Activated CD8-positive, alpha-beta memory T cell treated with anti-CD3 and anti-CD28 coated beads, Interleukin-2, amount 10 ng/mL, durations not matched to agents 7 days and 5 days (primary cell): ENCODE measurements at regions not wholly inside any gene's neighbourhood (a gene's known extent, or its start where the extent isn't known, plus 50 kb on each side); places are given as distances from the start of the nearest gene placed in this dataset.
"Not testable (repeated sequence)": the region's sequence is repeated elsewhere in the genome, so short reads cannot be mapped to it uniquely, and the experiment has no call there.

ENCODE experiments used
- ATAC-seq: fragments of 150-1000 bp; cut with Tn5 transposase; one replicate; pipeline ENCODE4 v1.10.0; 2021; ENCODE audit warnings: moderate library complexity
- CTCF ChIA-PET: fragments of 350-600 bp; sonication (Branson Sonifier 250); formaldehyde crosslinking; loops from one replicate; lab custom pipeline; 2021; ENCODE audit warnings: antibody characterized with exemption; lab: Charles Lee
- DNase-seq: peaks from one replicate; pipeline ENCODE4 v3.0.0-alpha.2; 2020
- H3K27ac Mint-ChIP-seq: one replicate; pipeline ENCODE4 v1.8.0; 2021; ENCODE audit warnings: mild to moderate bottlenecking, mixed read lengths
- H3K27me3 Mint-ChIP-seq: one replicate; pipeline ENCODE4 v1.8.0; 2021; ENCODE audit warnings: mixed read lengths
- H3K36me3 Mint-ChIP-seq: one replicate; pipeline ENCODE4 v1.8.0; 2021; ENCODE audit warnings: mild to moderate bottlenecking, mixed read lengths
- H3K4me1 Mint-ChIP-seq: one replicate; pipeline ENCODE4 v1.8.0; 2021; ENCODE audit warnings: mixed read lengths
- H3K4me3 Mint-ChIP-seq: one replicate; pipeline ENCODE4 v1.8.0; 2021; ENCODE audit warnings: mild to moderate bottlenecking, moderate library complexity, mixed read lengths
- H3K9me3 Mint-ChIP-seq: one replicate; pipeline ENCODE4 v1.8.0; 2022; ENCODE audit warnings: low read depth, mixed read lengths

DNA sequence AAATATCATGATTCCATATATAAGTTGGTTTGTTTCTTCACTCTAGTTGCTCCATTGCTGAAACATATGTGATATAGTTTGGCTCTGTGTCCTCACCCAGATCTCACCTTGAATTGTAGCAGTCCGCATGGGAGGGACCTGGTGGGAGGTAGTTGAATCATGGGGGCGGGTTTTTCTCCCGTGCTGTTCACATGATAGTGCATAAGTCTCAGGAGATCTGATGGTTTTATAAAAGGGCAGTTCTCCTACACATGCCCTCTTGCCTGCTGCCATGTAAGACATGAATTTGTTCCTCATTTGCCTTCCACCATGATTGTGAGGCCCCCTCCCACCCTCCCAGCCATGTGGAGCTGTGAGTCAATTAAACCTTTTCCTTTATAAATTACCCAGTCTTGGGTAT, 915.5 kb downstream of the KCNJ2 start:
- Mint-ChIP-seq H3K9me3 (peaks cover 6% of the 10 kb centered on the region), H3K27me3 (no peaks in the 10 kb centered on the region), H3K27ac (no peak overlapping the region), H3K36me3 (no peaks in the 10 kb centered on the region), H3K4me1 (no peaks in the 10 kb centered on the region), H3K4me3 (no peak overlapping the region)
- CTCF ChIA-PET: no interaction called here
- ATAC-seq (no peak), DNase-seq (no peak)

DNA sequence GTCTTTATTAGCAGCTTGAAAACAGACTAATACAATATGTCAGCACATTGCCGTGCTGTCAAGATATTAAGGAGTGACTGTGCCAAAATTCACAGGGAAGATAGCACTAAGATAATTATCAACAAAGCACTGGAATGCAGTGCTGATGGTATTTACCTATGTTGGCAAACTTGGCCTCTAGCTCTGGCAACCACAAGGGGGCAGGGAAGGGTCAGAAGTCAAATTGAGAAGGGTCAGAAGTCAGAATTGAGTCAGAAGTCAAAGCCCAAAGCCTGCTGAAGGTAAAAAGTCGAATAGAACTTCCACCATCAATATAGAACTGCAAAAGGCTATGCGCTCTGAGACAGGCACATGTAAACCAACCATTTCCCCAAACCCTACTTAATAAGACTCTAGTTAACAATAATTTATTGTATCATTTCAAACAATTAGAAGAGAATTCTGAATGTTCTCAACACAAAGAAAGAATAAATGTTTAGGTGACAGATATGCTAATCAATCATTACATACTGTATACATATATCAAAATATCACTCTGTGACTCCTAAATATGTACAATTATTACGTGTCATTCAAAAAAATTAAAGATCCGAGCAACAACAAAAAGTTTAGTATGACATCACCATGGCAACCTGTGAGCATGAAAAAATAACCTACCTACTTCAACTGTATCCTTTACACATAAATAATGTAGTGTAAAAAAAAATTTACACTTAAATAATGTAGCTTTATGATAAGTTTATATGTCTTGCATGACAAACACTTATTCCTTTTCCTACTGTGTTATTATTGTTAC, 916.1 kb downstream of the KCNJ2 start:
- Mint-ChIP-seq H3K36me3 (no peaks in the 10 kb centered on the region), H3K27me3 (no peaks in the 10 kb centered on the region), H3K4me1 (no peaks in the 10 kb centered on the region), H3K9me3 (peaks cover 3% of the 10 kb centered on the region), H3K27ac (no peak overlapping the region), H3K4me3 (no peak overlapping the region)
- ATAC-seq (no peak), DNase-seq (no peak)
- CTCF ChIA-PET: no interaction called here

DNA sequence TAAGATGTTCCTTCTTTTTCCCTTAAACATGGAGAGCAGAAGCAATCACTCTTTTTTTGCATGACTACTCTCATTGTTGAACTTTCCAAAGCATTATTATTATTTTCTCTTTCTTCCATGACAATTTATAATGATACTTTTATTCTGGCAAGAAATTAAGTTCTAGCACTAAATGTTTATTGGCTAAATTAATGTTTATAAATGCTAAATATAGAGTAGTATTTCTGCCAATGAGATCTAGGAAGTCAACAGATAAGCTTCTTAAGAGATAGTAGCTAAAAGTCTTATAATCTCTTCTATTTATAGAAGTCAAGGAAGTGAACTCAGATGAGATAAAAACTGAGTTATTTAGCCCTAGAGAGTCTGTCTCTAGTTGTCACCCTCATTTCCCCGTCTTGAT, 920.1 kb downstream of the KCNJ2 start:
- Mint-ChIP-seq H3K27me3 (no peaks in the 10 kb centered on the region), H3K9me3 (peaks cover 2% of the 10 kb centered on the region), H3K27ac (no peak overlapping the region), H3K4me1 (no peaks in the 10 kb centered on the region), H3K36me3 (no peaks in the 10 kb centered on the region), H3K4me3 (no peak overlapping the region)
- CTCF ChIA-PET: no interaction called here
- ATAC-seq: no peak
- DNase-seq: no peak

DNA sequence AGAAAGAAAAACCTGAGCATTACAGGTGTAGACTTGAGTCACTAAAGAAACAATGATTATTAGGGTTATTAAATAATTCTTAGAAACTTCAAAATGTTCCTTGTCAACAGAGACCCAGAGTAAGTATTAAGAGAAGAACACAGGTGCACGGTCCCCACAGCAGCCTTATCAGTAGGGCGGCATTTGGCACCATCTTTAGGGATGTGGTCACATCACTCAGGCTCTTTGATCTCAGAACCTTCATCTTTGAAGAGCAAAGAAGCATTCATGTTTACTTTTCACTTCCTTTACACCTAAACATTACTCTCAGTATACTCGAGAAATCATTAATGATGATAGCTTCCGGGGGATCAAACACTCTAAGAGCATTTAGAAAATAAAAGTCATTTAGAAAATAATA, 928.7 kb downstream of the KCNJ2 start:
- no peaks in the 10 kb centered on the region for H3K4me1 Mint-ChIP-seq

DNA sequence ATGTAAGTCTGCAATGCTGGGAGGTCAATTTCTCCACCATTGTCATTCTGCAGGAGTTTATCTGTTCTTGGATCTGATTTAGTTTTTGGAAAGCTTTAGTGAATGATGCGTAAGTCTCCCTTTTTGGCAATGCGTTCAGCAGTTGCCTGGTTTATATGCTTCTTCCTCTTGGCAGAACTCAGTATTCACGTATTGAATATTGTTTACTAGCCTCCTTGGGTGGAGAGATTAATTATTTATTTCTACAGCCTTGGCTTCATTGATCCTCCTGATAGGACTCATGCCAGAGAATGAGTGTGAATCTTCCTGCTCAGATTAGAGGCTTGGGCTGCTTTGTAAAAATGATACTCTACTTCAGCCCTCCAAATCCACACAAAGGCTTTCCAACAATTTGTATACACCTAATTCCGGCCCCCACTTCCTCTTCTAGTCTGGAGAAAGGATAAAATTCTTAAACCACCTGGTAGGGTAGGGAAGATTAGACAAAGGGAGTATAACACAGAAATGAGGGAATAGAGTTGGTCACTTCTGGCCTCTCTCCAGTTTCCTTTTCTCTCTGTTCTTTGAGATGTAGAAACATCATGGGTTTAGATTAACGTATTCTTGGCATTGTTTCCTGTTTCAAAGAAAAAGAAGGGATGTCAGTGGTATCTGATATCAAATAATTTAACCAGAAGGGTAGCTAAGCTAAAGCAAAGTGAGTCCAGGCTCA, 929.8 kb downstream of the KCNJ2 start:
- Mint-ChIP-seq H3K36me3 (no peaks in the 10 kb centered on the region), H3K4me1 (no peaks in the 10 kb centered on the region), H3K27me3 (no peaks in the 10 kb centered on the region), H3K9me3 (peaks cover 5% of the 10 kb centered on the region), H3K4me3 (no peak overlapping the region), H3K27ac (no peak overlapping the region)
- no peak for DNase-seq
- CTCF ChIA-PET: no interaction called here
- no peak for ATAC-seq

More for the DNA sequence above, 928.7 kb downstream of the KCNJ2 start:
- Mint-ChIP-seq H3K27me3 (no peaks in the 10 kb centered on the region), H3K27ac (no peak overlapping the region), H3K36me3 (no peaks in the 10 kb centered on the region), H3K4me3 (no peak overlapping the region), H3K9me3 (peaks cover 5% of the 10 kb centered on the region)
- CTCF ChIA-PET: no interaction called here
- no peak for ATAC-seq
- DNase-seq: no peak

DNA sequence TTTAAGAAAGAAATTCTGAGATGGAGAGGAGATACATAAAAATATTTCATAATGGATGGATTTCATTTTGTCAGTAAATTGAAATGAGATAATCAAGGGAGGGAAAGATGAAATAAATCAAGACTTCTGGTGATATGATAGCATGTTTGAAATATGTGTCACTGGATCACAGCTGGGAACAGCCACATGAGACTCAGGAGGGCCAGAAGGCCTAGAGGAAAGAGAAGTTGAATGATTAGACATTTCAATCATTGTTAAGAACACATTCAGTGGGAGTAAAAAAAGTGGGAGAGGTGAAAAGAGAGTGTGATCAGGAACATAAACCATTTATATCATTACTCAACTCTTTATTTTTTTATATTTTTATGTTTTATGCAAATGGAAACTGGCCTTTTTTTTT, 933.4 kb downstream of the KCNJ2 start:
- H3K4me1 Mint-ChIP-seq: no peaks in the 10 kb centered on the region

DNA sequence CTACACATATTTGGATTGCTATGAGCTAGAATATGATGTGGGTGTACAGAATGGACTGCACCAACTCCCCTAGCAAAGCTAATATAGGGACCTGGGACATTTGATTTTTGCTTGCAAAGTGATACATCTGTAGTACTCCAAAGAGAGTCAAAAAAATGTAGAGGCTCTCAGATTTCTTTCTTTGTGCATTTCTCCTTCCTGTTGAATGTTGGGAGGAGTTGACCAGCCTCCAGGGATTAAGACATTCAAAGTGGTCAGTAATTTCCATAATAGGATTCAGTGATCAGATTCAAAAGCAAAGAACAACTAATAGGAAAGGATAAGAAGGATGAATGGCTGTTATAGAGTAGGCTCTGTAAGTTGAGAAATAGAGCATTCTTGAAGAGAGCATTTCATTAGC, 934.9 kb downstream of the KCNJ2 start:
- Mint-ChIP-seq H3K4me1 (no peaks in the 10 kb centered on the region), H3K36me3 (no peaks in the 10 kb centered on the region), H3K27ac (no peak overlapping the region), H3K27me3 (no peaks in the 10 kb centered on the region), H3K9me3 (peaks cover 5% of the 10 kb centered on the region), H3K4me3 (no peak overlapping the region)
- CTCF ChIA-PET: no interaction called here
- DNase-seq (no peak), ATAC-seq (no peak)

More for the DNA sequence above, 933.4 kb downstream of the KCNJ2 start:
- ATAC-seq (no peak), DNase-seq (no peak)
- H3K9me3 Mint-ChIP-seq: peaks cover 3% of the 10 kb centered on the region
- no peak overlapping the region for H3K27ac Mint-ChIP-seq
- H3K4me3 Mint-ChIP-seq: no peak overlapping the region
- H3K27me3 Mint-ChIP-seq: no peaks in the 10 kb centered on the region
- CTCF ChIA-PET: no interaction called here
- H3K36me3 Mint-ChIP-seq: no peaks in the 10 kb centered on the region

DNA sequence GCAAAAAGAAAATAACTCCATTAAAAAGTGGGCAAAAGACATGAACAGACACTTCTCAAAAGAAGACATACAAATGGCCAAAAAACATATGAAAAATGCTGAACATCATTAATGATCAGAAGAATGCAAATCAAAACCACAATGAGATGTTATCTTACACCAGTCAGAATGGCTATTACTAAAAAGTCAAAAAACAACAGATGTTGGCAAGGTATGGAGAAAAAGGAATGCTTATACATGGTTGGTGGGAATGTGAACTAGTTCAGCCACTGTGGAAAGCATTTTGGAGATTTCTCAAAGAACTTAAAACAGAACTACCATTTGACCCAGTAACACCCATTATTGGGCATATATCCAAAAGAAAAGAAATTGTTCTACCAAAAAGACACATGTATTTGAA, 936.7 kb downstream of the KCNJ2 start:
- H3K27me3 Mint-ChIP-seq, H3K36me3 Mint-ChIP-seq, H3K9me3 Mint-ChIP-seq, H3K4me3 Mint-ChIP-seq, ATAC-seq, DNase-seq, H3K27ac Mint-ChIP-seq, CTCF ChIA-PET, H3K4me1 Mint-ChIP-seq: not testable (repeated sequence)

DNA sequence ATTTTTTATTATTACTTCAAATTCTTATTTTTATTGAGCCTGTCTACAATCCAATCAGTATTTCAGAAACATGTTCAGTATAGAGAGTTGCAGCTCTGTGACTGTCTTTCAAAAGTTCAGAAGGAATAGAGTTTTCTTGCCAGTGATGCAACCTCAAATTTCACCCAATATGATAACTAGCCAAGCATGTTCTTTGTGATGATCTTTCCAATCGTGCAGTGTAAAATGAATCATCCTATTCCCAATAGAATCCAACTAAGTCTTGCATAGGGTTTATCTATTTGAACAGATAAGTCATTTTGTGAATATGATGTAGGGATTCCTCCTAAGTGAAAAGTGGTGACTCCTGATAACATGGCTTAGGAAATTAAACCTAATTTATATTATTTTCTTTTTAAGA, 937.8 kb downstream of the KCNJ2 start:
- H3K4me1 Mint-ChIP-seq: no peaks in the 10 kb centered on the region
- no peak for DNase-seq
- H3K9me3 Mint-ChIP-seq: peaks cover 6% of the 10 kb centered on the region
- no peak overlapping the region for H3K27ac Mint-ChIP-seq
- CTCF ChIA-PET: no interaction called here
- no peaks in the 10 kb centered on the region for H3K27me3 Mint-ChIP-seq
- no peaks in the 10 kb centered on the region for H3K36me3 Mint-ChIP-seq
- ATAC-seq: no peak
- H3K4me3 Mint-ChIP-seq: no peak overlapping the region

DNA sequence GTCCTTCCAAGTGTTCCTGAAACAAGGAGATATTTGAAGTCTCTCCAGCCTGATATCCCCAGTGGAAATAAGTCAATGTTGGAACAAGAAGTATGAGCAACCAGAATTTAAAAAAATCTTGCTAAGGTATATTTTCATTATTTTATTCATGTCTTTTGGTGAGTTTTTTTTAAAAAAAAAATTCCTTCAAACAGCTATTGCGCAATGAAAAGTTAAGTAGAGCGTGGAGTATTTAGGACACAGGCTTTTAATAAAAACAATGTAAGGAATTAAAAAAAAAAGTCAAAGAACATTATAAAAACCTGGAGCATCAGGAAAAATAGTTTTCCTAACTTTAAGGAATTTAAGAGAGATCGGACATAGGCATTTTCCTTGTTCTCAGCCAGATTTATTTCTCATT, 940.4 kb downstream of the KCNJ2 start:
- Mint-ChIP-seq H3K4me1 (no peaks in the 10 kb centered on the region), H3K36me3 (no peaks in the 10 kb centered on the region), H3K27me3 (no peaks in the 10 kb centered on the region), H3K27ac (no peak overlapping the region), H3K4me3 (no peak overlapping the region), H3K9me3 (peaks cover 6% of the 10 kb centered on the region)
- CTCF ChIA-PET: no interaction called here
- ATAC-seq: no peak
- DNase-seq: no peak

DNA sequence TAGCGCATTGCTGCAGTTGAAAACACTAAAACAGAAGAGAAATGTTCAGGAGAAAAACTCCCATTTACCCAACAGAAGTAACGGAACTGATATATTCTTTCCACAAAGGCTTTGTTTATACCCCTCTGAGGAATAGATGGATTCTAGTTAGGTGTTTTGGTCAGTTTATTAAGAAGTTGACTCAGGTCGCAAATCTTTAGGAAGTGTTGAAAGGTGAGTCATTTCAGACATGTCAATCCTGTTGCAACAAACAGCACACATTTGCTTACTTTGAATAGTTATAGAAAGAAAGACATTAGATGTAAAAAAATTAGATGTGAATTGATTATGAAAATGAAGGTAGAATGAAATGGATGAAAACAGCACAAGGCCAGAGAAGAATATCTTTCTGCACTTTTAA, 941.0 kb downstream of the KCNJ2 start:
- no peaks in the 10 kb centered on the region for H3K27me3 Mint-ChIP-seq
- H3K4me3 Mint-ChIP-seq: no peak overlapping the region
- no peak overlapping the region for H3K27ac Mint-ChIP-seq
- H3K4me1 Mint-ChIP-seq: no peaks in the 10 kb centered on the region
- DNase-seq (no peak), ATAC-seq (no peak)
- H3K9me3 Mint-ChIP-seq: peaks cover 6% of the 10 kb centered on the region
- CTCF ChIA-PET: no interaction called here
- no peaks in the 10 kb centered on the region for H3K36me3 Mint-ChIP-seq

DNA sequence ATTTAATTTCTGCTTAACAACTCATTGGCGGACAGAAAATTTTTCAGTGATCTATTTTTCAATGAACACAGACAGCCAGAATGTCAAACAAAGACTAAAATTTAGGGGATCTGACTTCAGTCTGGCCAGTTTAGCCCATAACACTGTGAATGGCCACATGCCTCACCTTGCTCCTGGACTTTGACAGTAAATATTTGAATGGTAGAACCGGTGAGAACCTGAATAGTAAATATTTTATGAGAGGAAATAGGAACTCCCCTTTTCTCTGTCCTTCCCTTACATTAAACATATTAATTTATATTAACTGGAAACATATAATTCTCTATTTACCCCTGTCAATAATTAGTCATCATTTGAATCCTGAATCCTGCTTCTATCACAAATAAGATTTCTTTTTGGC, 942.1 kb downstream of the KCNJ2 start:
- Mint-ChIP-seq H3K27me3 (no peaks in the 10 kb centered on the region), H3K36me3 (no peaks in the 10 kb centered on the region), H3K4me1 (no peaks in the 10 kb centered on the region), H3K27ac (no peak overlapping the region), H3K9me3 (peaks cover 6% of the 10 kb centered on the region), H3K4me3 (no peak overlapping the region)
- DNase-seq: no peak
- ATAC-seq: no peak
- CTCF ChIA-PET: no interaction called here

DNA sequence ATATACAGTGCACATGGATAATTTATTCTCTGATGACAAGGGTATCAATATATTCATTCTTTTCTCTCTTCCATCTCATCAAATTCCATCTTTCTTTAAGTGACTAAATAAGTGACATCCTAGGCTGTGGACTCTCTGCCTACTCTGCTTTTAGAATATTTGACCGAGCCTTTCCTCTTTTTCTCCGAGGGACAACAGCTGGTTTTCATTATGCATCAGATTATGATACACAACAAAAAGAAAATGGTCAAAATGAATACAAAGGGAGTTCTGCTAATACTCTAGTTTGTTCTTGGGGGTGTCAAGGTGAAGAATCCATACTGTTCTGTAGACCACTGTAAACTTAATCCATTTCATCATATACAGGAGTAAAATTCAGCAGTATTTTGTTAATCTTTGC, 942.6 kb downstream of the KCNJ2 start:
- DNase-seq (no peak), ATAC-seq (no peak)
- no peaks in the 10 kb centered on the region for H3K36me3 Mint-ChIP-seq
- no peak overlapping the region for H3K4me3 Mint-ChIP-seq
- H3K27ac Mint-ChIP-seq: no peak overlapping the region
- H3K4me1 Mint-ChIP-seq: no peaks in the 10 kb centered on the region
- CTCF ChIA-PET: no interaction called here
- H3K27me3 Mint-ChIP-seq: no peaks in the 10 kb centered on the region
- peaks cover 6% of the 10 kb centered on the region for H3K9me3 Mint-ChIP-seq

DNA sequence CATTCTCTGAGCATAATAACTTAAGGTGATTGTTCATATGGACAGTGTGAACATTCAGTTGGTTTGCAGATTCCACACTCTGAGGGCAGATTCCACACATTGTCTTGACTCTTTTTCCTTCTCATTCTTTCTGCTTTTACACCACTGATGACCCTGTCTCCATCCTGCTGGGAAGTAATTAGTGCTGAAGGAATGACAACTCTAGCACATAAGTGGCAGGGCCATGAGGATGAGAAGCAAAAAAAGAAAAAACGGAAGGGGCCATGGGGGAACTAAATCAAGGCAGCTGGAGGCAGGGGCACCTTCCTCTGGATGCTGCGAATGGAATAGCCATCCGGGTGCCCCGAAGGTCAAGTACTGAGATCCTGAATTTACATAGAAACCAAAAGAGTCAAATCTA, 944.0 kb downstream of the KCNJ2 start:
- DNase-seq (no peak), ATAC-seq (no peak)
- no peak overlapping the region for H3K27ac Mint-ChIP-seq
- H3K4me1 Mint-ChIP-seq: no peaks in the 10 kb centered on the region
- no peaks in the 10 kb centered on the region for H3K36me3 Mint-ChIP-seq
- no peak overlapping the region for H3K4me3 Mint-ChIP-seq
- CTCF ChIA-PET: no interaction called here
- H3K9me3 Mint-ChIP-seq: peaks cover 10% of the 10 kb centered on the region
- no peaks in the 10 kb centered on the region for H3K27me3 Mint-ChIP-seq
